Stimulated activated CD8-positive, alpha-beta memory T cell treated with anti-CD3 and anti-CD28 coated beads, Interleukin-4, amount 100 ng/mL, for 48 hours (primary cell): ENCODE measurements at regions not wholly inside any gene's neighbourhood (a gene's known extent, or its start where the extent isn't known, plus 50 kb on each side); places are given as distances from the start of the nearest gene placed in this dataset.

ENCODE experiments used
- DNase-seq: peaks from one replicate; pipeline ENCODE4 v3.0.0-alpha.2; 2020

GRCh38 chr19:46911456-46911855, 50.7 kb downstream of the ARHGAP35 start:
- DNase-seq, result no peak

GRCh38 chr19:46913198-46913851, 52.5 kb downstream of the ARHGAP35 start:
- DNase-seq, result no peak

- DNase-seq, result no peak
Observed at GRCh38 chr19:46913852-46914430, 53.1 kb downstream of the ARHGAP35 start.

- no peak for DNase-seq
Observed at GRCh38 chr19:46915386-46915785, 54.6 kb downstream of the ARHGAP35 start.

GRCh38 chr19:46917002-46917401, 56.2 kb downstream of the ARHGAP35 start:
- no peak for DNase-seq

- peak; percentile 52 for DNase-seq
Observed at GRCh38 chr19:46919324-46919723, 58.5 kb downstream of the ARHGAP35 start.

GRCh38 chr19:46920362-46920761, 59.6 kb downstream of the ARHGAP35 start:
- no peak for DNase-seq

GRCh38 chr19:46921071-46921470, 60.3 kb downstream of the ARHGAP35 start:
- DNase-seq, result no peak

GRCh38 chr19:46922465-46922864, 61.7 kb downstream of the ARHGAP35 start:
- DNase-seq, result no peak

- no peak for DNase-seq
Observed at GRCh38 chr19:46924874-46925547, 64.2 kb downstream of the ARHGAP35 start.

GRCh38 chr19:46925548-46925950, 64.8 kb downstream of the ARHGAP35 start:
- DNase-seq, result no peak

- no peak for DNase-seq
Observed at GRCh38 chr19:46926170-46927071, 65.6 kb downstream of the ARHGAP35 start.

GRCh38 chr19:46927106-46927505, 66.3 kb downstream of the ARHGAP35 start:
- no peak for DNase-seq

GRCh38 chr19:46927893-46928292, 67.1 kb downstream of the ARHGAP35 start:
- no peak for DNase-seq

- no peak for DNase-seq
Observed at GRCh38 chr19:46928951-46929350, 68.2 kb downstream of the ARHGAP35 start.

- DNase-seq, result no peak
Observed at GRCh38 chr19:46931202-46931601, 70.4 kb downstream of the ARHGAP35 start.

GRCh38 chr19:46932346-46932745, 71.5 kb downstream of the ARHGAP35 start:
- DNase-seq, result no peak

GRCh38 chr19:46935066-46935663, 74.4 kb downstream of the ARHGAP35 start:
- no peak for DNase-seq

GRCh38 chr19:46943150-46943946, 76.3 kb upstream of the NPAS1 start:
- DNase-seq, result no peak

- no peak for DNase-seq
Observed at GRCh38 chr19:46944123-46944748, 75.4 kb upstream of the NPAS1 start.

GRCh38 chr19:46944918-46945628, 74.6 kb upstream of the NPAS1 start:
- no peak for DNase-seq
